ENCODE measurements at regions not wholly inside any gene's neighbourhood (a gene's known extent, or its start where the extent isn't known, plus 50 kb on each side); places are given as distances from the start of the nearest gene placed in this dataset.
"Not testable (repeated sequence)": the region's sequence is repeated elsewhere in the genome, so short reads cannot be mapped to it uniquely, and the experiment has no call there.

DNA sequence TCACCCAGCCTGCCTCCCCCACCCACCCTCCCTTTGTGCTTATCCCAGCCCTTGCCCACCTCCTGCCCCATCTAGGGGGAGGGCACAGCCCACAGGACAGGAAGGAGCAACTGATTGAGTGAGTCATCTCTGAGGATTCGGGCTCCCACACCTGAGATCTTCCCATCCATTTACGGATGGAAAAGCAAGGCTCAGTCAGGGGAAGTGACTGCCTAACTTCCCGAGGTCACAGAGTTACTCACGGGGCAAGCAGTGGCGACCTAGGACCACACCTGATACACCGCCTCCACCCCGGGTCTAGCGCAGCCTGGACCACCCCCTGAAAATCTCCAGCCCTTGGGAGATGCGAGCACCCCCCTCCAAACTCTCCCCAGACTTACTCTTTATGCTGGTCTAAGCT, 131.7 kb downstream of the TNFRSF13B start:
- not testable (repeated sequence) for DNase-seq

DNA sequence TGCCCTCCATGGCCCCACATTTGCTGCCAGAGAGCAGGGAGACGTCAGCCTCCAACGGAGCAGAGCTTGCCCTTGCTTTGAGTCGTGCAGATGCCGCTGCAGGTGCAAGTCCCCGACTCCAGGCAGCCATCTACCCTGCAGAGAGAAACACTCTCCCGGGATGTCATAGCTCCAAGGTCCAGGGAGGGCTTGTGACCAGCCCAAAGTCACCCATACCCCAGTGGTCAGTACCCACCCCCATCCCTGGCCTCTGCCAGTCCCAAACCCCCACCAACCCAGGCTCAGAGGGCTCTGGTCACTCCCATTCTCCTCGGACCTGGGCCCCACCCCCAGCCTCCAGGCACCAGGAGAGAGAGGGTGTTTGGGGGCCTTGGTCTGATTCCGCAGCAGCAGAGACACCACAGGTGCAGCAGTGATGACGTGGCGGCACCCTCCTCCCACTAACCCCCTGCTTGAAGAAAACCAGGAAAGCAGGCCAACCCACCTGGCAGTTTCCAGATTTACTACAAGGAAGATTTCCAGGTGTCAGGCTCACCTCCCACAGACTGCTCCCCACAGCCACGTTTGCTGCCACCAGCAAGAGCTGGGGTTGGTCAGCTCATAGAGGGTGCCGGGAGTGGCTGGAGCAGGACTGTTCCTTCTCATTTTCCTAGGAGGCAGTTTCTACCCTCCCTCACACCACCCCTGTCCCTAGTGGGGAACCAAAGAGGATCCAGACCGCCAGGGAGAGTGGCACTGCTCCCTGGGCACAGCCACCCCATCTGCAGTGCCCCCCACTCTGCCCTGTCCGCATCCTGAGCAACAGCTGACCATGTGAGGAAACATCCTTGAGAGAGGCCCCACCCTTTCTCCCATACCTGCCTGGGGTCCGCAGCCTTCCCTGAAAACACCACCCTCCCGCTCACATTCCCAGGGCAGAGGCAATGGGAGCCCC, 132.4 kb downstream of the TNFRSF13B start:
- DNase-seq, result not testable (repeated sequence)

DNA sequence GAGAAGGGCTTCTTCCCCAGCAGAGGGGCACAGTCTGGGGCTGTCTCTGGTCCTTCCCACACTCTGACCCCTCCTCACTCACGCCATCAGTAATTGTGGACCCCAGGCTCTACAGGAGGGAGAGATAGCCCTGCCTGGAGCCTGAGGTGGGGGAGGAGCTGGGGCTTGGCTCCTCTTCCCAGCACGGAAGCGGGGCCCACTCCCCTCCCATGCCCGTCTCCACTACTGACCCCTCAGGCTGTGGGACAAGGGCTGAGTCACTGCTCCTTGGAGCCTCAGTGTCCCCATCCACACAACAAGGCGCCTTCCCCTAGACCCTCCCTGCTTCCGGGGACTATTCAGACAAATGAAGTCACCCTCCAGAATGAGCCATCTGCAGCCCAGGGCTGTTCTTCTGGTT, 133.1 kb downstream of the TNFRSF13B start:
- DNase-seq, result not testable (repeated sequence)

DNA sequence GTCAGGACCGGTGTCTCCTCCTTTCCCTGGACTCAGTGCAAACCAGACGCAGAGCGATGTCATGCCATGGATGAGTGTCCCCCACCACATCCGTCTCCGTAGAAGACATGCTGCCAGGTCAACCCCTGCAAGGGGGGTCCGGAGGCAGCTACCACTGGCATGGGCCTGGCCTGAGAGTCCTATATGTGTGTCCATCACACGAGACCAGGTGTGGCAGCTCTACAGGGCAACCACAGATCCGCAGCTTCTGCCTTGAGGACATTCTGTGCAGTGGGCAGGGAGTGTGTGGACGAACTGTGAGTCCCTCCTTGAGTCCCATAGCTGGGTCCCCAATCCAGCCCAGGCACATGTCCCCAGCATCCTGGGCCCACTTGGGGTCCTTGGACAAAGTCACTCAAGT, 133.6 kb downstream of the TNFRSF13B start:
- DNase-seq, result not testable (repeated sequence)

DNA sequence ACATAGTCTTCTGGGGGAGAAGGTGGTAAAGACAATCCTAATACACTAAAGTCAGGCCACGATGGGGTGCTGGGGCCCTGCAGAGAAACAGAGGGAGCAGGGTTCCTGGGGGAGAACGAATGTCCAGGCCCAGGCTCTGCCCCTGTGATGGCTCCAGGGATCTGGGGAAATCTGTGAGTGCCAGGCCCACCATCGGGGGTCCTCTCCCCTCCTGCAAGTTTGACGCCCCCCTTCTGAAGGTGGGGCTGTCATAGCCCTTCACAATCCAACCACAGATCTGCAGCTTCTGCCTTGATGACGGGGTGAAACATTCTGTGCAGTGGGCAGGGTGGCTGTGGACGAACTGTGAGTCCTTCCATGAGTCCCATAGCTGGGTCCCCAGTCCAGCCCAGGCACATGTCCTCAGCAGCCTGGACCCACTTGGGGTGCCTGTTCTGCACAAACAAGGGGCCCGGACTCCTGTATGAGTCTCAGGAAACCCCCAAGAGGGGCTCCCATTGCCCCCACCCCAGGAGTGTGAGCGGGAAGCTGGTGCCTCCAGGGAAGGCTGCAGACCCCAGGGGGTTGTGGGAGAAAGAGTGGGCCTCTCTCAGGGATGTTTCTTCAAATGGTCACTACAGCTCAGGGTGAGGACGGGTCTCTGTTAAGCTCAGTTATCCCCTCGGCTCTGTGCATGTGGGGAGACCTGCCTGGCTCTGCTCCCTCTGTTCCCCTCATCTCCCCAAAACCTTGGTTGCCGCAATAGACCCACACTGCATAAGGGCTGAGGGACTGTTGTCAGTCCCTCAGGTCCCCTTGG, 134.3 kb downstream of the TNFRSF13B start:
- DNase-seq, result not testable (repeated sequence)

DNA sequence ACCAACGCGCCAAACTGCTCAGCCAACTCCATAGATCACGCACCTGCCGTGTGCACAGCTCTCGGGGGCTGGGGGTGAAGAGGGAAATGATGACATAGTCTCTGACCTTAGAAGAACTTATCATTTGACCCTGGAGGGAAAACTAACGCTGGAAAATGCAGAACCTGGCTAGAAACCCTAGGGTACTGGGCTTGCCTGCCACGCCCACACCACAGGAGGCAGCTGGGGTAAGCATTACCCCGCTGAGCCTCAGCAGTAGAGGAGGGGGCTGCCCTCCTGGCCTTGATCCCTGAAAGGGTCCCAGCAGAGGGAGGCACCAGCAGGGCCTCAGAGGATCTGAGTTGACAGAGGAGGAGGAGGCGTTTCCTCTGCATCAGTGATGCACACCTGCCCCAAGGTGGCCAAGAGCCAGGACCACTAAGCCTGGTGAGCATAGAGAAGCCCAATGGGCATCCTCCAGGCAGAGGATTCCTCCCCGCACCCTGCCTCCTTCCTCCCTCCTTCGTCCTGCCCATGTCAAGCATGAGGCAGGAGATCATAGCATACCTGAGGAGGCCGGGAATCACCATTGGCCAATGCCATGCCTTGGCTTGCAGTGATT, 135.5 kb downstream of the TNFRSF13B start:
- DNase-seq, result not testable (repeated sequence)

DNA sequence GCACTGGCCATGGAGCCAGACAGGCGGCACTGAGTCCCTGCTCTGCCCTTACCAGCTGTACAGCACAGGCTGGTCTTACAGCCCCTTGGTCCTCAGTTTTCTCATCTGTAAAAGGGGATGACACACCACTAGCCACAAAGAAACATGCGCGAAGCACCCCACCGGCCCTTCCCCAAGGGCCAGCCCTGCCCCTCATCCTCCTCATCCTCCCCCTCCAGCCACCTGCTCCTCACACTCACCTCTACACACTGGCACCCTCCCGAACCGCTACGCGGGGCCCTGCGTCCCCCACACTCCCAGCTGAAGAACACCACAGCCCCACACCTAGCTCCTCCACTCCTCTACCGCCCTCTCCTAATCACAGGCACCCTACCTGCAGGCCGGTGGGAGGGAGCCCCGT, 138.4 kb downstream of the TNFRSF13B start:
- not testable (repeated sequence) for DNase-seq

DNA sequence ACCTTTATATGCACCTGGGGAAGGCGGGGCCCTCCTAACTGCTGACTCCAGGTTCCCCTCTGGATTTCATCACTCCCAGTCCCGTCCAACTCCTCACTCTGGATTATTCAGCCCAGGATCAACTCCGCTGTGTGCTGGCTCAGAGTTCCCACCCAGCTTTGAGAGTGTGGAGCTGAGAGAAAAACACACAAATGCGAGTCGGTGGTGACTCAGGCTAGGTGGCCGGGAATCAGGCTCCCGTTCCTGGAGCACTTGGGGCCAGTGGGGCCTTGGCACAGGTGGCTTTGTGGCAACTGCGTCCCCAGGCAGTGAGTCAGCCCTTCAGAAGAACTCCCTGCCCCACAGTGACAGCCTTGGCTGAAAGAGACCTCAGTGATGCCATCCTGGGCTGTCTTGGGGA, 139.1 kb downstream of the TNFRSF13B start:
- not testable (repeated sequence) for DNase-seq

DNA sequence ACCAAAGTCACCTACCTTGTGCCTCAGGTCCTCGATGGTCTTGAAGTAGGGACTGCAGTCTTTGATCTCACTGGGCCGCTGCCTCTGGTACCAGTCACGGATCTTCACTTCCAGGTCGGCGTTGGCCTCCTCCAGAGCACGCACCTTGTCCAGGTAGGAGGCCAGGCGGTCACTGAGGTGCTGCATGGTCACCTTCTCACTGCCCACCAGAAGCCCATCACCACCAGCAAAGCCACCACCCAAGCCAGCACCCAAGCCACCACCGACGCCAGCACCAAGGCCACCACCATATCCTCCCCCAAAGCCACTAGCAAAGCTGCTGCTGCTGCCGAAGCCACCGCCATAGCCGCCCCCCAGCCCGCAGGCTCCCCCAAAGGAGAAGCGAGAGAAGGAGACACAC, 139.7 kb downstream of the TNFRSF13B start:
- not testable (repeated sequence) for DNase-seq

DNA sequence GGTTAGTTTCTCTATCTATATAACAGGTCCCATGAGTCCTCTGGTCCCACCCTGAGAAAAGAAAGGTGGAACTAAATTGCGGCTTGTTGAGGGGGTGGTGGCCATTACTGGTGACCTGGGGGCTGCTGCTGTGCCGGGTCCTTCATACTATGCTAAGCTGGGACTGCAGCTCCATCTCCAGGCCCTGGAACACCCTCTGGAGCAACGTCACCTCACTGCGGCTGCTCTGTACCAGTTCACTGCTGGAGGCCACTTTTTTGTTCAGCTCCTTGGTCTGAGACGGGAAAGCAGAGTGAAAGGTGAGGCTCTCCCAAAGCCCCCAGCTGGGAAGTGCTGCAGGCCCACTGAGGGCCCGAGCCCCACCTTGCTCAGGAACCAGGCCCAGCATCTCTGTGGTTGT, 140.7 kb downstream of the CCDC144A start:
- DNase-seq, result not testable (repeated sequence)

DNA sequence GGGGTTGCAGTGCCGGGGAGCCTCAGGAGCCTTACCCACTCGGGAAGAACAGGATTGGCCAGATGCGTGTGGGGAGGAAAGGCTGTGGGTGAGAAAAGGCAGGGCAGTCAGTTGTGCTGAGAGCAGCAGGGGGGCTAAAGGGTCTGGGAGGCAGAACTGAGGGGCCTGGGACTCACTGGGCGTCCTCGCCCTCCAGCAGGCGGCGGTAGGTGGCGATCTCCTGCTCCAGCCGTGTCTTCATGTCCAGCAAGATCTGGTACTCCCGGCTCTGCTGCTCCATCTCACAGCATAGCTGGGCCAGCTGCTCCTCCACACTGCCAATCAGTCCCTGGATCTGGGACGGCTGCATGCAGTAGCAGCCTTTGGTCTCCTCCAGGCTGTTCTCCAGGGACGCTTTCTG, 140.2 kb downstream of the CCDC144A start:
- DNase-seq, result not testable (repeated sequence)
